ENCODE measurements at regions not wholly inside any gene's neighbourhood (a gene's known extent, or its start where the extent isn't known, plus 50 kb on each side); places are given as distances from the start of the nearest gene placed in this dataset.

- TF ChIP-seq ZNF281 (CRISPR knock-in tag; IDR thresholded peaks at IDR 0.05), result no peak
- TF ChIP-seq RORB (CRISPR knock-in tag; IDR thresholded peaks at IDR 0.05), result no peak
These were observed 85.9 kb downstream of the SKA1 start (continued) for GRCh38 chr18:50460716-50461115.

GRCh38 chr18:50461251-50461650, 86.4 kb downstream of the SKA1 start:
- Mint-ChIP-seq H3K4me3 (no peak overlapping the region), H3K36me3 (peaks cover 12% of the 10 kb centered on the region; the same call in 1 of the 2 replicates), H3K9me3 (peaks cover 27% of the 10 kb centered on the region), H3K27me3 (ENCODE audit: low read depth) (no peaks in the 10 kb centered on the region; the same call in 1 of the 2 replicates), H3K27ac (no peak overlapping the region), H3K4me1 (peaks cover 33% of the 10 kb centered on the region)
- no peak for DNase-seq (ENCODE audit: low spot score)
- TF ChIP-seq ZNF512 (CRISPR knock-in tag; IDR thresholded peaks at IDR 0.05; ENCODE audit: borderline replicate concordance) (no peak), PRDM15 (CRISPR knock-in tag; IDR thresholded peaks at IDR 0.05) (no peak), ATF6 (CRISPR knock-in tag; IDR thresholded peaks at IDR 0.05) (no peak), RORB (CRISPR knock-in tag; IDR thresholded peaks at IDR 0.05) (no peak), JAZF1 (CRISPR knock-in tag; IDR thresholded peaks at IDR 0.05) (no peak), ATF3 (CRISPR knock-in tag; conservative IDR thresholded peaks at IDR 0.05) (no peak), RELA (CRISPR knock-in tag; IDR thresholded peaks at IDR 0.05; ENCODE audit: borderline replicate concordance) (no peak), NFE2L1 (CRISPR knock-in tag; IDR thresholded peaks at IDR 0.05) (no peak), NR1H2 (CRISPR knock-in tag; IDR thresholded peaks at IDR 0.05) (no peak), ZNF263 (CRISPR knock-in tag; IDR thresholded peaks at IDR 0.05; ENCODE audit: low read depth) (no peak), MYBL2 (CRISPR knock-in tag; IDR thresholded peaks at IDR 0.05) (no peak), CBFB (CRISPR knock-in tag; IDR thresholded peaks at IDR 0.05; ENCODE audit: low read depth) (no peak), ZNF416 (CRISPR knock-in tag; IDR thresholded peaks at IDR 0.05) (no peak), ZNF425 (CRISPR knock-in tag; conservative IDR thresholded peaks at IDR 0.05) (no peak), SOX15 (CRISPR knock-in tag; IDR thresholded peaks at IDR 0.05) (no peak), ZNF317 (CRISPR knock-in tag; IDR thresholded peaks at IDR 0.05; ENCODE audit: borderline replicate concordance, low read depth) (no peak), IRF1 (CRISPR knock-in tag; IDR thresholded peaks at IDR 0.05) (no peak)
- POLR2A ChIA-PET, result no interaction called here
- no peak for ATAC-seq
- CTCF ChIA-PET, result no interaction called here

Data from WTC11 (cell line).